KBM-7 (cell line): ENCODE measurements at regions not wholly inside any gene's neighbourhood (a gene's known extent, or its start where the extent isn't known, plus 50 kb on each side); places are given as distances from the start of the nearest gene placed in this dataset.

Experiments used
- DNase-seq: peaks from one replicate; pipeline ENCODE4 v3.0.0-alpha.2; 2015
- in situ Hi-C: fragments of 300-500 bp; cut with MboI; formaldehyde crosslinking; loops from 2 replicates; pipeline ENCODE4 v1.14.3; 2020; ENCODE audit warnings: low sequenced_read_pairs, low pct_unique_long_range_greater_than_20kb, mixed read lengths

DNA sequence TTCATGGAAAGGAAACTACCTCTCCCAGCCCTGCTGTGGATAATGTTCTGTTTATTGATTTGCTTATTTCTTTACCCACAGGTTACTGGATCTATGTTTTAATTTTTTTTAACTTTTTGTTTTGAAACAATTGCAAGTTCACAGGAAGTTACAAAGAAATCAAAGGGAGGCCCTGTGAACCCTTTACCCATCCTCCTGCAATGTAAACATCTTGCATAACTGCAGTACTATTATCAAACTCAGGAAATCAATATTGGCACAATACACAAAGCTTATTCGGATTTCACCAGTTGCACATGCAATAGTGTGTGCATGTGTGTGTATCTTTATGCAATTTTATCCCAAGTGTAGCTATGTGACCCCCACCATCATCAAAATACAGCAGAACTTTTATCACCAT lies 398.0 kb downstream of the BTBD3 start:
- DNase-seq: no peak
- in situ Hi-C loops: no loop called here

- in situ Hi-C loops: no loop called here
- no peak for DNase-seq
Observed at GRCh38 chr20:12316794-12317193, 399.1 kb downstream of the BTBD3 start.

DNA sequence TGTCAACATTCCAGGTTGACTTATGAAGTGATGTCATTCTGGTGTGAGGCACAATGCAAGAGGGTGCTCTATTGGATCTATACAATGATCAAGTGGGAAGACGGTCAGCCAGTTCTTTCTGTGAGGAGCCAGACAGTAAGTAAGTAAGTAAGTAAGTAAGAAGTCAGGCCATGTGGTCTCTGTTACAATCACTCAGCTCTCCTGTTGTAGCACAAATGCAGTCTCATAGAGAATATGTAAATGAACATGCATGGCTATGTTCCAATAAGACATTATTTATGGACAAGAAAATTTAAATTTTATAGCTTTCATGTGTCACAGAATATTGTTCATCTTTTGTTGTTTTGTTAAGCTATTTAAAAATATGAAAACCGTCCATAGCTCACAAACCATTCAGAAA lies 399.7 kb downstream of the BTBD3 start:
- no peak for DNase-seq
- in situ Hi-C loops: no loop called here

- no peak for DNase-seq
- in situ Hi-C loops: no loop called here
Observed at GRCh38 chr20:12318043-12318442, 400.4 kb downstream of the BTBD3 start.

- DNase-seq: no peak
- in situ Hi-C loops: no loop called here
Observed at GRCh38 chr20:12321736-12322135, 404.0 kb downstream of the BTBD3 start.

DNA sequence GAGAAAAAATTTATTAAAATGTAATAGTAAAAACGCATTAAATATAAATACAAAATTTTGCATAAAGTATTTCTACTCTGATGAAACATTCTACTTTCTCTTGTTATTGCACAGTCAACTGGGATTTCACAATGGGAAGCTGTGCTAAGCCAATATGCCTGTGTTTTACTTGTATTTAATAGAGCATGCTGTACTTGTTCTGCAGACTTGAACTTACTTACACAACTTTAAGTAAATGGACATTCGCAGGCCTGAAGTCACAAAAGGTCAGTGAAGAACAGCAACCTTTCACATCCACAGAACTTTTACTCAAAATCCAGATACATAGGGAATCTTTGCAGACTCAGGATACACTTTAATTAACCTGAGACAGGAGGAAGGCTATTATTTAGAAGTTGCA lies 409.5 kb downstream of the BTBD3 start:
- DNase-seq: no peak
- in situ Hi-C loops: no loop called here

DNA sequence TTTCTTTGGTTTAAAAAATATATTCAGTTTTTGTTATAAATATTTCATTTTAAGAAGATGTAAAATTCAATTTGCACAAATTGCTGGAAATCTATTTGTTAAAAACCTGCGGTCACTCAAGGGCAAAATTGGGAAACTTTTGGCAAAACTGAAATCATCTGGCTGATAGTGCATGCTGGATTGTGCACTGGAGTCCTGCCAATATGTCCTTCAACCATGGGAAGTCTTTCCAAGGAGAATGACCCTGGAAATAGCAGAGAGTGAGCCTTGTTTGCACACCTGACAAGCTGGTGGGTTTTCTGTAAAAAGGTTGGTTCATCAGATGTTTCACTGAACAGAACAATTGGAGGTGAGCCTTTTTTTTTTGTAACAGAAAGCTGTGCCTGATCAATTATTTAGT lies 413.5 kb downstream of the BTBD3 start:
- no peak for DNase-seq
- in situ Hi-C loops: no loop called here

DNA sequence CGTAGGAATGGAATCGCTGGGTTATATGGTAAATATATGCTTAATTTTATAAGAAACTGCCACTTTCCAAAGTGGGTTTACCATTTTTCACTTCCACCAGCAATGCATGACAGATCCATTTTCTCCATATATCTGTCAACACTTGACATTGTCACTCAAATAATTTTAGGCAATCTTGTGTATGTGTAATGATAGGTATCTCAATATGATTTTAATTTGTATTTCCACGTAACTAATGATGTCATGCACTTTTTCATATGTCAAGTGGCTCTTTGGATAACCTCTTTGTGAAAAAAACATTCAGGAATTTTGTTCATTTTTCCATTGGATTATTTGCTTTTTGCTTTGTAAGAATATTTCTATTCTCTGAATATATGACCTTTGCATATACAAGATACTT lies 419.9 kb downstream of the BTBD3 start:
- in situ Hi-C loops: no loop called here
- DNase-seq: no peak

DNA sequence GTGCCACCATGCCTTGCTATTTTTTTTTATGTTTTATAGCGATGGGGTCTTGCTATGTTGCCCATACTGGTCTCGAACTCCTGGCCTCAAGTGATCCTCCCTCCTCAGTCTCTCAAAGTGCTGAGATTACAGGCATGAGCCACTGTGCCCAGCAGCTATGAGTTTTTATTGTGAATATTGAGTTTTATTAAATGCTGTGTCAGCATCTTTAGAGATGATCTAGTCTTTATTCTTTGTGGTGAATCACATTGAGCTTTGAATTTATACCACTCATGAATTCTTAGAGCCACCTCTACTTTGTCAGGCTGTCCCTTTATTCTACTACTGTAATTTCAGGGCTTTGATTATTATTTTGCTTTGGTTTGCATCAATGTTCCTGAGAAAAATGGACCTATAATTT lies 428.3 kb downstream of the BTBD3 start:
- DNase-seq: no peak

GRCh38 chr20:12353842-12354241 lies 436.1 kb downstream of the BTBD3 start:
- no peak for DNase-seq
- in situ Hi-C loops: no loop called here

More for the DNA sequence above, 428.3 kb downstream of the BTBD3 start:
- in situ Hi-C loops: no loop called here

DNA sequence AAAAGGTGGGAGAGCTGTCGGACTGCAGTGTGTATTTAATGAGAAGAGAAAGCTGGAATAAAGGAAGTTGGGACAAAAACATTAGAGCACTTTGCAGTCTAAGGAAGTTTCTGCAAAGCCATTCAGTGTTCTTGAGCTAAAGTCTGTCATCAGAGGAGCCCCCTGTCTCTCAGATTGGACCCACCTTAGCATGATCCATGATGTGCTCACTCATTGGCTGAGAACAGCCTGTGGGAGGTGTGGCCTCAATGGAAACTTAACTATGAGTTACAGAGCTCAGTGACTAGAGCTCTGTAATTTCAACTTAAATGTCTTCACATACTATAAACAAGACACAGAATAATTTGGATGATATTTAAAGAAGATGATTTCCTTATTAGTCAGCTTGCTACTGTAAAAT lies 437.0 kb downstream of the BTBD3 start:
- in situ Hi-C loops: no loop called here
- DNase-seq: peak; percentile 41

DNA sequence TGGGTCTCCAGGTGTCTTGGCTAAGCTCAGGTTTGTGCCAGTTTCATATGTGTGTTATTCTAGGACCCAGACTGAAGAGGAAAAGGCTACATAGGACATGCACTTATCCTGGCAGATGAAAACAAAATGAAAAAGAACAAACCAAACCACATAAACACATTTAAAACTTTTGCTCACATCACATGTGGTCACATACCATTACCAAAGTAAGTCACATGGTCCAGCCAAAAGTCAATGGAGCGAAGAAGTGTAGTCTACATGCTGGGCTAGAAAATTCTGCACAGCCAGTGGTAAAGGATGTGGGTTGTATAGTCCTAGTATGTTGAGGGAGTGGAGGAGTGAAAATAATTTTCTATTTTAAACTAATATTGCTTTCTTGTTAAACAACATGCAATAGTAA lies 437.5 kb downstream of the BTBD3 start:
- in situ Hi-C loops: no loop called here
- no peak for DNase-seq

DNA sequence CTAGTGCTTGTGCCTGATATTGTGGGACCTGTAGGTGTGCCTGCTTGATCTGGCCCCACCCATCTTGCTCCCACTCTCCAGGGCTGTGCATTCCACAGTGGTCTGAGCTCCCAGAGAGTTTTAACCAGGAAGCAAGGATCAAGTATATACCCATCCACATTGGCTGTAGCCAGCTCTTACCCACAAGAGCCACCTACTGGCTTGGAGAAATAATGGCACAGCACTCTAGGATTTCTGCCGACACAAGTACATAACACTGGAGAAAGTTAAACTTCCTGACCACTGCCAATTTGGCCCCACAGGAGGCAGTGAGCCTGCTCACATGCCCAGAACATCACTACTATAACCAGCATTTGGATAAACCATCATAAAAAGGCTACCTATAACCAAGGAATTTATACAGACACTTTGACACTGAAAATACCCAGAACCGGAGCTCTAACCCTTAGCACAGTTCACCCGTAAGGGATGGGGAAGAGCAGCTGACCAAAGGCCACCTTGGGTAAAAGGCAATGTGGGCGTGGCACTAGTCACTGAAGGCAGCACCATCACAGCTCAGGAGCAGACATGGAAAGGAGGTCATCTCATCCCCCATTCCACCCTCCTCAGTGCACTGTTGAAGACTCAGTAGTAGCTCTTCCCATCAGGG lies 440.4 kb downstream of the BTBD3 start:
- in situ Hi-C loops: no loop called here

DNA sequence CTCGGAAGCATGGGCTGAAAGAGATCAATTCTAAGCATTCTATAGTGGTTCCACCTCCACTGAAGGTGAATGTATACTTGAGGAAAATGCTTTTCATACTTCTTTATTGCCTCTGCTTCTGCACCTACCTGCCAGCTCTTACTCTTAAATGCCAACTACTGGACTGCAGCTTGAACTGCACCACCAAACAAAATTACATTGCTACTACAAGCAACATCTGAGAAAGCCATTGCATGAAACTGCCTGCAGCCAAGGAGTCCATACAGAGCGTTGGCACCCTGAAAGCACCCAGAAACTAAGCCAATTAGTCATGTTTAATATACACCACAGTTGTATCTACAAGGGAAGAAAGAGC lies 440.9 kb downstream of the BTBD3 start:
- in situ Hi-C loops: no loop called here

More for the DNA sequence above, 440.4 kb downstream of the BTBD3 start:
- DNase-seq: no peak

GRCh38 chr20:12371990-12372389 lies 454.3 kb downstream of the BTBD3 start:
- in situ Hi-C loops: no loop called here
- DNase-seq: no peak

More for the DNA sequence above, 440.9 kb downstream of the BTBD3 start:
- no peak for DNase-seq

GRCh38 chr20:12372557-12372956 lies 454.9 kb downstream of the BTBD3 start:
- in situ Hi-C loops: no loop called here
- DNase-seq: no peak

DNA sequence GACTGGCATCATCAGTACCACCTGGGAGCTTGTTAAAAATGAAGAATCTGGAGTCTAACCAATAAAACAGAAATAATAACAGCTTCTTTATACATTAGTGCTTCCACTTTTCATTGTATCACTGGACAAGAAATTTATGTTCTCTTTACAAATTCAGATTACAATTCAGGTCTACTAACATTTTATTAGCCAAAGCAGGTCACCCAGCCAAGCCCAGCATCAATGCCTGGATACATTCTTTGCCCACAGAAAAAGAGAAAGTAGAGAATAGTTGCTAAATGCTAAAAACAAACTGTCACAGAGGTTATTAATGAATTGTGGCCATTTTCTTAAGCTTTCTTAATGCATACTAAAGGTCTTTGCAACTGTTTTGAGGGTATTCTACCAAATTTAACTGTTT lies 458.3 kb downstream of the BTBD3 start:
- no peak for DNase-seq
- in situ Hi-C loops: no loop called here

DNA sequence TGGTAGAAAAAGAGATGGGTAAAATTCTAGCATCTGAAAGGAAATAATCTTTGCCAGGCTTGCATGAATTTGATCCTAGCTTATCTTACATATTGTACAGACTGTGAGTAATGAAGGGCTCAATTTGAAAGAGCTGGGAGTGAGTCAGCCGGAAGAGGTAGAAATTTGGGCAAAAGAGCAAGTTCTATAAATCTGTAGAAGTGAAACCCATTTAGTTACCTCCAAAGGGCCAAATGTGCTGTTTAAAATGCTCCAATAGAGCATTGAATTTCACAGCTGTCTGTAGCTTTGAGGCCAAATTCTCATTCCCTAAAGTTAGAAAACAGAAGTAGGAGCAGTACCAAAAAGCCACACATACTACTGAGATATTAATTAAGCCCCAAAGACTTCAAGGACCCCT lies 466.1 kb downstream of the BTBD3 start:
- DNase-seq: no peak
- in situ Hi-C loops: no loop called here

GRCh38 chr20:12386821-12387220 lies 469.1 kb downstream of the BTBD3 start:
- DNase-seq: no peak
- in situ Hi-C loops: no loop called here

DNA sequence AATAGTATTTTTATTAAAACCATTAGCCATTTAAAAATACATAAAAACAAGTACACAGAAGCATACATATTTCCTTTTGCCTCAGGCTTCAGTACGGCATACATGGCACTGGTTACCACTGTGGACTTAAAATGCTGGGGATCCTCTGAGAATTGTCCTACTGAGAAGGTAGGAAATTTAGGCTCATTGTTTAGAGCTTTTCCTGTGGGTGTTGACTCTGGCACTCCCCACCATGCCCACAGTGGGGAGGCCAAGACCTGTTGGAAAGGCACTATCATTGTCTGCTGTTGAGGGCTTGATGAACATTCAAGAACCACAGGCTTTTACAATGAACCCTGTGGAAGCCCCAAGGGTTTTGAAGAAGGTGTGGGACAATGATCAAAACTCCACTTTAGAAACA lies 473.4 kb downstream of the BTBD3 start:
- no peak for DNase-seq
- in situ Hi-C loops: no loop called here

DNA sequence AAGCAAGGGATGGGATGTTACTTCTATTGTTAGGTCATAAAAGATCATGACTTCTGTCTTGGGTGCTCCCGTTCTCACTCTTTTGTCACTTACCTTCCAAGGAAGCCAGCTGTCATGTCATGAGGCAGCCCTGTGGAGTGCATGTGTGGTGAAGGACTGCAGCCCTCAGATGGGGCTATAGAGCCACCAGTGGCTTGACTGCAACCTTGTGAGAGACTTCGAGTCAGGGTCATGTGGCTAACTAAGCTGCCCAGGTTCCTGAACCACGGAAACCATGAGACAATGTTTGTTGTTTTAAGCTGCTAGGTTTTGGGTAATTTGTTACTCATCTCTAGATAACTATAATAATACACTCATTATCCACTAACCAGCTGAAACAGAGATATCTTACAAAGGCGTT lies 477.1 kb downstream of the BTBD3 start:
- in situ Hi-C loops: no loop called here

DNA sequence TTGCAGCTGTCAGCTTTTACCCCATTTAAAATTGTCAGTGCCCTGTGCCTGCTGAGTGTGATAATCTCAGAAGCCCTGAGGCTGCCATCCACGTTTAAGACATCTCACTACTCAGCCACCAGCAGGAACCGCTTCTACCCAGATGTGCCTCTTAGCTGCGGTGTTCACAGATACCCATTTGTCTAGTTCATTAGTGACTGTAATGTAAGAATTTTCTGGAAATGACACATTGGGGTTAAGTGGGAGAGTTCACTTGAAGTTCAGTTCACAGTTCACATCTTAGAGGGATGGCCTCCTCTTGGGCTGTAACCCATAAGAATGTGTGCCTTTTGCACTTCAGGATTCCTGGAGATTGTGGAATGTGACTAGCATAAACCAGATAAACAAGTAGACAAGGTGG lies 477.7 kb downstream of the BTBD3 start:
- in situ Hi-C loops: no loop called here
- no peak for DNase-seq

More for the DNA sequence above, 477.1 kb downstream of the BTBD3 start:
- no peak for DNase-seq
